GM12892 (cell line): ENCODE measurements at regions not wholly inside any gene's neighbourhood (a gene's known extent, or its start where the extent isn't known, plus 50 kb on each side); places are given as distances from the start of the nearest gene placed in this dataset.
"Not testable (repeated sequence)": the region's sequence is repeated elsewhere in the genome, so short reads cannot be mapped to it uniquely, and the experiment has no call there.

ENCODE experiments used
- DNase-seq: peaks from one replicate; pipeline ENCODE4 v3.0.0; 2011; ENCODE audit not compliant: insufficient read length
- FAIRE-seq: peaks from 2 replicates; lab custom pipeline; 2011; peaks lifted over from hg19 to GRCh38; lab: Jason Lieb, UNC
- POLR2A ChIP-seq: IDR thresholded peaks from 2 replicates; pipeline ENCODE4 v1.6.1; 2011; ENCODE audit warnings: low read depth, low read length, control low read depth
- POLR2AphosphoS5 ChIP-seq: IDR thresholded peaks from 2 replicates; pipeline ENCODE4 v1.6.1; 2011; ENCODE audit warnings: low read depth, low read length, control low read depth
- TAF1 ChIP-seq: IDR thresholded peaks from 2 replicates; pipeline ENCODE4 v1.6.1; 2011; ENCODE audit warnings: low read depth, mild to moderate bottlenecking, control low read depth, low read length, borderline replicate concordance

DNA sequence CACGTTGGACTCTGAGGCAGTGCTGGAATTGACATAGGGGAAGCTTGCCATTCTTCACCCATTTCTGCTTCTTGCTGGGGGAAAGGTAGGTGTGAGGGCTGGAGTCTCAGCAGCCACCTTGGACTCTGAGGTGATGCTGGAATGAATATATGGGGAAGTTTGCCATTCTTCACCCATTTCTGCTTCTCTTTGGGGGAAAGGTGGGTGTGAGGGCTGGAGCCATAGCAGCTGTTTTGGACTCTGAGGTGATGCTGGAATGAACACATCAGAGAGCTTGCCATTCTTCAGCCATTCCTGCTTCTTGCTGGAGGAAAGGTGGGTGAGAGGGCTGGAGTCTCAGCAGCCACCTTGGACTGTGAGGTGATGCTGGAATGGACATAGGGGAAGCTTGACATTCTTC lies 115.1 kb downstream of the CRLF2 start:
- no peak for FAIRE-seq
- no peak for DNase-seq
- TF ChIP-seq TAF1 (no peak), POLR2AphosphoS5 (no peak), POLR2A (no peak)

DNA sequence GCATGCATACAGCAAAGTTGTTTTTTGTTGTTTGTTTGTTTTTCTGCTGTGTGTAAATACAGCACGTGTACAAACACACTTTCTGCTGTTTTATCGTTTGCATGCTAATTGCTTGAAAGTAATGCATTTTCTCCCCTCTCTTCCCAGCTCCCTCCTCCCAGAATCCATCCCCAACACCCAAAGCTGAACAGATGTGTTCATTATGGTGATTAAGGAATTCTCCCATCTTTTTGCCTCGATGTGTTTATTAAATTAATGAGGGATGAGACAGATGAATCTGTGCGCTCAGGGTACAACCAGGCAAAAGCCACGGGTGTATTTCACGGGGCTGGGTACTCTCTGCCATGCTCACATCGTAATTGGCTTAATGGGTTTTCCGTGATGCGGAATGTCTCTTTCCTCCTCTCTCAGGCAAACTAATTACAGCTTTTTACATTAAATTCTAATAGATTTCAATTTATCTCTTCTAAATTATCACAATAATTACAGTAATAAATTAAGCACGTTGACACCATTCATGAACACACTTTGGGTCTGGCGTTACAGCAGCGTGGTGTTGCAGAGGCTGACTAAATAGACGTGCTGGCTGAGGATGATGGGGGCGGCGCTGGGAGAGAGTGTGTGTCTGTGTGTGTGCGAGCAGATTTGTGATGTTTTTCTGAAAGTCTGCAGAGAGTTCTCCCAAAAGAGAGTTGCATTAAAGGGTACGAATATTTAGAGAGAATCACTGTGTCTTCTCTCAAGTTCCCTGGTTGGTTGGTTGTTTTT lies 117.7 kb downstream of the CRLF2 start:
- no peak for FAIRE-seq
- no peak for DNase-seq
- TF ChIP-seq POLR2AphosphoS5 (no peak), POLR2A (no peak), TAF1 (no peak)

DNA sequence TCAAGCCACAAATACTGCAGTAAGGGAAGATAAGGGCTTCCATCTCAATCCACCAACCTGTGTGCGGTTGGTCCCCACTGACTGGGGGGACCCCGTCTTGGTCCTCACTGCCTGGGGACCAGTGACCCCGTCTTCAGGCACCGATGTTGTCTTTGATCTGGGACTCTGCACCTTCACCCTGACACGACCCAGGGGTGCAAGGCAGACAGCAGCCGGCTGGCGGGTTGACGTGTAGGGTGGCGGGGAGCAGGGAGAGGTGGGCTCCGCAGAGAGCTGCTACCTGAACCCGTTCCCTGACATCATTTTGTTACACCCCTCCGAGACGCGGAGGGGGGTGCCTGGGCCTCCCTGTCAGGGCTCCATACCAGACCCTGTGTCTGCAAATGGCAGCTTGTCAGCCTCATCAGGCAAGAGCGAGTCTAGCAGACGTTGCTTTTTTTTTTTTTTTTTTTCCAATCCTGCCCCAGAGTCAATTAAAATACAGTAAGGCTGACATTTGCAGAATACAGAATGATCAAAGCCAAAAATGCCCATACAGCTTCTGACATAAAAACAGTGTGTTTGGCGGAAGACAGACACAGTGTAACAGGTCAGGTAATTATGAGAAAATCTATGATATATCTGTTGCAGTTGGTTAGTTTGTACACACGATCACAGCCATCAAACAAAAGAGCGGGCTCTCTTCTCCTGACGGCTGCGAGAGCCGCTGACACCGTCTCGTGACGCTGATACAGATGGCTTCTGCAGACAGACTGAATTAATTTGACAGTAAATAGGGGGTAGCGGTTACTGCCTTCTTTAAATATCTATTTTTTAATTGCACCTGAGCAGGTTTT lies 118.6 kb downstream of the CRLF2 start:
- DNase-seq (no peak), FAIRE-seq (no peak)
- TF ChIP-seq POLR2AphosphoS5, result no peak
- TF ChIP-seq POLR2A, result no peak
- no peak for TF ChIP-seq TAF1

DNA sequence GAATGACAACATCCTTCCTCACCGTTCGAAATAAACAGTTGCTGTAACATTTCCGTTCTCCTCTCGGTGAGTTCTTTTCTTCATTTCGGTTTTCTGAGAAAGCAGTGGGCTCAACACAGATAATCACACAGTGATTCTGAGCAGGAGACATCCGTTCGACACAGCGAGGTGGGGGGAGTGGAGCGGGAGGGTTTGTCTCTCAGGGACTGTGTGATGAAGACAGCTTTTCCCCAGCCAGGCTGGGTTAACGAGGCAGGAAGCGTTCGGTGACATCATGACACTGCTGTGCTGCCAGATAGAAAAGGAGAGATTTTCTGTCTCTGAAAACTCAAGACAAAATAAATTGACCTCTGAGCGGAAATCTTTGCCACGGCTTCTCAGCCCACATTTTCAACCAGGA lies 119.3 kb downstream of the CRLF2 start:
- TF ChIP-seq POLR2AphosphoS5 (no peak), TAF1 (no peak), POLR2A (no peak)
- no peak for DNase-seq
- FAIRE-seq, result no peak

DNA sequence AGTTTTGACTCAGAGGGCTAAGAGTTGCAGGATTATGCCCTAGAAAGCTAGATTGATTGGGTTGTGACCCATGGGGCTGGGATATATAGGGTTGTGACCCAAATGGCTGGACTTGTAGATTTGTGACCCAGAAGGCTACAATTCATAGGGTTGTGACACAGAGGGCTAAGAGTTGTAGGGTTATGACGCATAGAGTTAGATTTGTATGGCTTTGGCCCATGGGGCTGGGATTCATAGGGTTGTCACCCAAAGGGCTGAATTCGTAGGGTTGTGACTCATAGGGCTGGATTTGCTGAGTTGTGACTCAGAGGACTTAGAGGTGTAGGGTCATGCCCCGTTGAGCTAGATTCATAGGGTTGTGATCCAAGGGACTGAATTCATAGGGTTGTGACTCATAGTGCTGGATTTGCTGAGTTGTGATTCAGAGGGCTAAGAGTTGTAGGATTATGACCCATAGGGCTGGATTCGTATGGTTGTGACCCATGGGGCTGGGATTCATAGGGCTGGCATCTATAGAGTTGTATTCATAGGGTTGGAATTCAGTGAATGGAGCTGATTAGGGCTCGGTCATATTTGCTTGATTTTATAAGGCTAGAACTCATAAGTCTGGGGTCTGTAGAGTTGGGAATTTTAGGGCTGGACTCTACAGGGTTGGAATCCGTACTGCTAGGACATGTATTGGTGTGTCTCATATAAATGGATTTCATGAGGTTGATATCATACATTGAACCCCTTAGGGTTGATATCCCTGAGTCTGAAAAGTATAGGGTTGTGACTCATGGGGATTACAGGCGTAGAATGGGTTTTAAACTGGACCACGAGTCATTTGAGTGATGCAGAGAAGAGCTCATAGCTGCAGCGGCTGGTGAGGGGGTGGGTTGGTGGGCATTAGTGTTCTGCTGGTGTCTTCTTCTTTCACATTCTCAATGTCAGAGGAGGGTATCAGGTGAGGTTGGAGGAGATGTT lies 125.7 kb downstream of the CRLF2 start:
- no peak for DNase-seq
- FAIRE-seq, result no peak
- no peak for TF ChIP-seq TAF1
- no peak for TF ChIP-seq POLR2AphosphoS5
- TF ChIP-seq POLR2A, result no peak

DNA sequence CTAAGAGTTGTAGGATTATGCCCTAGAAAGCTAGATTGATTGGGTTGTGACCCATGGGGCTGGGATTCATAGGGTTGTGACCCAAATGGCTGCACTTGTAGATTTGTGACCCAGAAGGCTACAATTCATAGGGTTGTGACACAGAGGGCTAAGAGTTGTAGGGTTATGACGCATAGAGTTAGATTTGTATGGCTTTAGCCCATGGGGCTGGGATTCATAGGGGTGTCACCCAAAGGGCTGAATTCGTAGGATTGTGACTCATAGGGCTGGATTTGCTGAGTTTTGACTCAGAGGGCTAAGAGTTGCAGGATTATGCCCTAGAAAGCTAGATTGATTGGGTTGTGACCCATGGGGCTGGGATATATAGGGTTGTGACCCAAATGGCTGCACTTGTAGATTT lies 126.6 kb downstream of the CRLF2 start:
- DNase-seq, FAIRE-seq: not testable (repeated sequence)

DNA sequence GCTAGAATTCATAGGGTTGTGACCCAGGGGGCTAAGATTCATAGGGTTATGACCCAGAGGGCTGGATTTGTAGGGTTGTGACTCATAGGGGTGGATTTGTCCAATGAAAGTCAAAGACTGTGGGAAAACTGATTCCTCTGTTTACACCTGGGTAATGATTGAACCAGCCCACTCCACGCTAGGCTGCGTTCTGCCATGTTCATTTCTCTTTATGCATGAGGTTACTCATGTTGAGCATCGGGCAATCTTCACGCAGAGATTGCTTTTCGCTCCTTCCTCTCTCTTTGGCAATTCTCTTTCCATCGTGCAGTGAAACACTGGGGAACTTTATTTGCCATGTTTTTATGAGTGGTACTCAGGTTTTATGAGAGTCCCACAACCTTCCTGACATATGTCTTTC lies 127.8 kb downstream of the CRLF2 start:
- TF ChIP-seq POLR2AphosphoS5 (no peak), TAF1 (no peak), POLR2A (no peak)
- no peak for DNase-seq
- no peak for FAIRE-seq

DNA sequence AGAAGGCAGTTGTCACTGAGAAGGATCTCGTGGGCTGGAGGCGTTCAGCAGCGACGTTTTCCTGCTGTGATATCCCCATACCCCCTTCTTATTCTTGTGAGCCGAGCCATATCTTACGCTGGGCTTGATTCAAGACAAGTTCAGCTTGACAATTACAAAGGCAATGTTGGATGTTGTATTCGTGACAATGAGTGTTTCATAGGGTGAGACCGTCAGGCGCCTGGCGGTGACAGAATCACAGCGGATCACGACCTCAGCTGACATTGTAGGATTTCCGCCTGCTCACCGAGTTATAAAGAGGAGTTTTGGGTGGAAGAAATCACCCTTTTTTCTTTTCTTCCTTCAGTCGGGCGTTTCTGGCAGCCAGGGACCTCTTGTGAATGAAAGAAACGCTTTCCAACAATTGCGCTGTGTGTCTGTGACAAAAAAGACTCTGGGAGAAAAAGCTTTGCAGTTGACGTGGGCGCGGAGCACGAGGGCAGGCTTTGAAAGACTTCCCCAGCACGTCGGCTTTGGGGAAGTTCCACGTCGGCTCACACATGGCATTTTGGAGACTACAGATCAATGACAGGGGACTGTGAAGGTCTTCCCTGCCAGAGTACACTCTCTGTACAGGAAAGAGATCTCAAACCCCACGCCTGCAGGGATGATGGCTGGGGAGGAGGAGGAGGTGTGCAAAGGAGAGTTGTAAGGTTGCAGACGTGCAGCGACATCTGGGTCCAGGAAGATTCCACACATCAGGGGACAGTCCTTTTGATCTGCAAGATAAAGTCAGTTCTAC lies 135.4 kb downstream of the CRLF2 start:
- FAIRE-seq, result no peak
- DNase-seq, result no peak
- TF ChIP-seq POLR2AphosphoS5 (no peak), POLR2A (no peak), TAF1 (no peak)

DNA sequence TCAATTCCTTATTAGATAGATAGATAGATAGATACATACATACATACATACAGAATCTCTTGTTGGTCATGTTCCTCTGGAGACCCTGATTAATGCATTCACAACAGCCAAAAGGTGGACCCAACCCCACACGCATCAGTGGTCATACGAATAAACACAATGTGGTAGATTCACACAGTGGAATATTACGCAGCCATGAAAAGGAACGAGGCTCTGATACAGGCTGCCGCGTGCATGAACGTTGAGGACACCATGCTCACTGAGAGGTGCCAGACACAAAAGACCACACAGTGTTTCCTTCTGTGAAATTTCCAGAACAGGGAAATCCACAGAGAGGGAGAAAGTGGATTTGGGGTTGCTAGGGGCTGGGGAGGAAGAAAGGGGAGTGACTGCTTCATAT lies 136.7 kb downstream of the CRLF2 start:
- FAIRE-seq, result no peak
- no peak for DNase-seq
- TF ChIP-seq TAF1 (no peak), POLR2AphosphoS5 (no peak), POLR2A (no peak)

DNA sequence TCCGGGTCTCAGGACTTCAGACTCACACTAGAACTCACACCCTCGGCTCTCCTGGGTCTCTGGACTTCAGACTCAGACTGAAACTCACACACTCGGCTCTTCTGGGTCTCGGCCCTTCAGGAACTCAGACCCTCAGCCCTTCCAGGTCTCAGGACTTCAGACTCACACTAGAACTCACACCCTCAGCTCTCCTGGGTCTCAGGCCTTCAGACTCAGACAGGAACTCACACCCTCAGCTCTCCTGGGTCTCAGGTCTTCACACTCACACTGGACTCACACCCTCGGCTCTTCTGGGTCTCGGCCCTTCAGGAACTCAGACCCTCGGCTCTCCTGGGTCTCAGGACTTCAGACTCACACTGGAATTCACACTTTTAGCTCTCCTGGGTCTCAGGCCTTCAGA lies 137.3 kb downstream of the CRLF2 start:
- TF ChIP-seq POLR2A, result no peak
- no peak for TF ChIP-seq POLR2AphosphoS5
- TF ChIP-seq TAF1, result no peak
- no peak for DNase-seq
- FAIRE-seq, result no peak
